HEK293T (cell line): ENCODE measurements at regions not wholly inside any gene's neighbourhood (a gene's known extent, or its start where the extent isn't known, plus 50 kb on each side); places are given as distances from the start of the nearest gene placed in this dataset.

ENCODE experiments used
- BHLHE40 ChIP-seq: fragments of 450-650 bp; IDR thresholded peaks from 2 replicates; pipeline ENCODE4 v1.6.1; 2016; ENCODE audit warnings: mild to moderate bottlenecking, moderate library complexity, borderline replicate concordance
- FOXA1 ChIP-seq: fragments of 450-650 bp; IDR thresholded peaks from 2 replicates; pipeline ENCODE4 v1.6.1; 2016; ENCODE audit warnings: mild to moderate bottlenecking
- FOXM1 ChIP-seq: fragments of 450-650 bp; IDR thresholded peaks from 2 replicates; pipeline ENCODE4 v1.6.1; 2017; ENCODE audit warnings: mild to moderate bottlenecking, borderline replicate concordance
- LEF1 ChIP-seq: fragments of 450-650 bp; IDR thresholded peaks from 2 replicates; pipeline ENCODE4 v1.6.1; 2017; ENCODE audit warnings: mild to moderate bottlenecking, borderline replicate concordance
- SUZ12 ChIP-seq: fragments of 450-650 bp; IDR thresholded peaks from 2 replicates; pipeline ENCODE4 v1.6.1; 2016; ENCODE audit warnings: mild to moderate bottlenecking
- TARDBP ChIP-seq: fragments of 450-650 bp; IDR thresholded peaks from 2 replicates; pipeline ENCODE4 v1.6.1; 2016
- ZNF384 ChIP-seq: fragments of 450-650 bp; IDR thresholded peaks from 2 replicates; pipeline ENCODE4 v1.6.1; 2016

DNA sequence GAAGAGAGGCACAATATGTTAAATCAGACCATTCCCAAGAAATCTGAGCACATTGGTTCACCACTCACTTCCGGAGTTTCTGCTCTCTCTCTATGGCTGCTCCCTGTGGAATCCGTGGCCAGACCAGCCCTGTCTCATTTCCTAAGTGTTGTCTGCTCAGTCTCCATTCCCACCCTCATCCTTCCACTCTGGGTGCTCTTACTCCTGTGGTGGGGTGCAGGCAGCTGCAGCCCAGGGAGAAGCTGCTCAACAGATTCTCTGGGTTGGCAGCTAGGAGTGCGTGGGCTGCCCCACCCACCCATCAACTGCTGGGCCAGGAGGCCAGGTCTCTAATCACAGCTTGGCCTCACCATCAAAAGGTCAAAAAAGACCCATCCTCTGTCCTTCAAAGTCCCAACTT, 98.3 kb downstream of the ARL4C start:
- TF ChIP-seq TARDBP (no peak), FOXA1 (no peak), FOXM1 (no peak), LEF1 (no peak), ZNF384 (no peak), SUZ12 (no peak), BHLHE40 (no peak)
